ENCODE measurements at regions not wholly inside any gene's neighbourhood (a gene's known extent, or its start where the extent isn't known, plus 50 kb on each side); places are given as distances from the start of the nearest gene placed in this dataset.

- ATAC-seq (ENCODE audit: low read depth) (no peak), DNase-seq (no peak)
- no peak overlapping the region for H2AK5ac ChIP-seq (ENCODE audit: low read depth, low read length)
- no peak overlapping the region for H4K91ac ChIP-seq (ENCODE audit: insufficient read depth, low read depth, low read length)
- no peak overlapping the region for H2AK9ac ChIP-seq (replicated peaks; ENCODE audit: low read depth, low read length, poor library complexity)
- H4K5ac ChIP-seq (ENCODE audit: low read depth, low read length): no peak overlapping the region
- no CpG with 5 or more reads among the region's 5 CpGs for WGBS, 2 experiments (ENCODE audit: extremely low coverage in 2 of 2, insufficient read length in 1 of 2)
- H3K4me3 ChIP-seq (ENCODE audit: insufficient read depth, low read depth, low read length): no peak overlapping the region
- H2BK20ac ChIP-seq (ENCODE audit: low read depth, low read length): no peak overlapping the region
- H3K4me1 ChIP-seq (ENCODE audit: control insufficient read depth, insufficient read depth, low read length): no peaks in the 10 kb centered on the region
- ChIA-PET CTCF (no interaction called here), POLR2A (ENCODE audit: unreplicated experiment) (no interaction called here)
- no TSS peak for BruUV-seq (replicated peaks)
- H3K9me1 ChIP-seq (ENCODE audit: insufficient read depth, low read length): no peaks in the 10 kb centered on the region
- H4K8ac ChIP-seq (ENCODE audit: low read depth in 2 of 2, low read length in 2 of 2): no peak overlapping the region
- no peak overlapping the region for H2AFZ ChIP-seq (replicated peaks; ENCODE audit: low read length, poor library complexity)
- no peak overlapping the region for H3K14ac ChIP-seq (replicated peaks; ENCODE audit: low read depth, low read length)
- no peak overlapping the region for H3K4ac ChIP-seq (ENCODE audit: low read depth, low read length)
- intact Hi-C loops (cut with micrococcal nuclease): no loop called here
- no peaks in the 10 kb centered on the region for H3K27me3 ChIP-seq (ENCODE audit: control insufficient read depth, insufficient read depth, low read length)
- H3K27ac ChIP-seq (ENCODE audit: insufficient read depth, low read length): no peak overlapping the region
- no peak overlapping the region for H3K56ac ChIP-seq (ENCODE audit: extremely low read depth, insufficient read depth, low read length)
- no peaks in the 10 kb centered on the region for H4K20me1 ChIP-seq (ENCODE audit: insufficient read depth, low read length)
- TF ChIP-seq MXI1 (IDR thresholded peaks at IDR 0.05; ENCODE audit: borderline replicate concordance, low read depth, low read length) (no peak), CEBPB (IDR thresholded peaks at IDR 0.05; ENCODE audit: low read depth, low read length) (no peak), RAD21 (IDR thresholded peaks at IDR 0.05; ENCODE audit: low read length) (no peak), CHD1 (IDR thresholded peaks at IDR 0.05; ENCODE audit: low read depth, low read length) (no peak)
- H2BK120ac ChIP-seq (ENCODE audit: low read depth, low read length): no peak overlapping the region
- H2BK5ac ChIP-seq (ENCODE audit: low read depth, low read length, poor library complexity, severe bottlenecking): no peak overlapping the region
- H3K4me2 ChIP-seq (ENCODE audit: low read depth, low read length): no peak overlapping the region
- H3K9ac ChIP-seq (ENCODE audit: low read depth, low read length): no peak overlapping the region
- in situ Hi-C loops (cut with MboI; ENCODE audit: low sequenced_read_pairs): no loop called here
- H3K9me3 ChIP-seq (ENCODE audit: control insufficient read depth, insufficient read depth, low read length): no peaks in the 10 kb centered on the region
- no peak overlapping the region for H3K18ac ChIP-seq (ENCODE audit: low read depth, low read length)
- no peak overlapping the region for H2BK15ac ChIP-seq (ENCODE audit: low read depth, low read length)
- no peaks in the 10 kb centered on the region for H3K36me3 ChIP-seq (ENCODE audit: control insufficient read depth, insufficient read depth, low read length)
- H3K23ac ChIP-seq (ENCODE audit: low read depth, low read length): no peak overlapping the region
- dilution Hi-C loops (cut with HindIII; ENCODE audit: low sequenced_read_pairs, unreplicated experiment): no loop called here
- no peaks in the 10 kb centered on the region for H3K79me1 ChIP-seq (ENCODE audit: low read depth in 1 of 2, low read length in 2 of 2)
These were observed 467.3 kb upstream of the FTMT start for GRCh38 chr5:121384359-121384758.

Data from IMR-90 (cell line).